Type B pancreatic cell (in vitro differentiated cells): ENCODE measurements at regions not wholly inside any gene's neighbourhood (a gene's known extent, or its start where the extent isn't known, plus 50 kb on each side); places are given as distances from the start of the nearest gene placed in this dataset.

ENCODE experiments used
- DNase-seq: peaks from one replicate; pipeline ENCODE4 v3.0.0; 2021; ENCODE audit warnings: mixed read lengths; ENCODE audit not compliant: unreplicated experiment; ENCODE audit errors: extremely low spot score
- H3K27ac Mint-ChIP-seq: 2 replicates; pipeline ENCODE4 v1.8.0; 2021; ENCODE audit warnings: mild to moderate bottlenecking, mixed read lengths
- H3K27me3 Mint-ChIP-seq: 2 replicates; pipeline ENCODE4 v1.8.0; 2021; ENCODE audit warnings: mixed read lengths
- H3K36me3 Mint-ChIP-seq: 2 replicates; pipeline ENCODE4 v1.8.0; 2021; ENCODE audit warnings: mixed read lengths
- H3K4me1 Mint-ChIP-seq: one replicate; pipeline ENCODE4 v1.8.0; 2021; ENCODE audit warnings: mixed read lengths; ENCODE audit not compliant: unreplicated experiment
- H3K4me3 Mint-ChIP-seq: 2 replicates; pipeline ENCODE4 v1.8.0; 2021; ENCODE audit warnings: mild to moderate bottlenecking, mixed read lengths
- H3K9me3 Mint-ChIP-seq: 2 replicates; pipeline ENCODE4 v1.8.0; 2021; ENCODE audit warnings: mixed read lengths
- CTCF ChIP-seq: fragments of 200-600 bp; sonication (generic); conservative IDR thresholded peaks from 2 replicates; pipeline ENCODE4 v1.5.0; 2021; ENCODE audit warnings: antibody characterized with exemption, mild to moderate bottlenecking

- no peak for TF ChIP-seq CTCF
- Mint-ChIP-seq H3K9me3 (no peaks in the 10 kb centered on the region), H3K27ac (no peak overlapping the region), H3K4me3 (no peak overlapping the region), H3K4me1 (no peaks in the 10 kb centered on the region), H3K36me3 (no peaks in the 10 kb centered on the region), H3K27me3 (peaks cover 3% of the 10 kb centered on the region)
- no peak for DNase-seq
These were observed 601.3 kb downstream of the ETS1 start for GRCh38 chr11:127986073-127986472.

GRCh38 chr11:127972816-127973215, 614.5 kb downstream of the ETS1 start:
- Mint-ChIP-seq H3K4me1 (no peaks in the 10 kb centered on the region), H3K27ac (no peak overlapping the region), H3K4me3 (no peak overlapping the region), H3K9me3 (peaks cover 3% of the 10 kb centered on the region), H3K27me3 (no peaks in the 10 kb centered on the region), H3K36me3 (no peaks in the 10 kb centered on the region)
- no peak for TF ChIP-seq CTCF
- DNase-seq: no peak

GRCh38 chr11:127971448-127971847, 615.9 kb downstream of the ETS1 start:
- TF ChIP-seq CTCF: no peak
- DNase-seq: no peak
- H3K27ac Mint-ChIP-seq: no peak overlapping the region
- H3K27me3 Mint-ChIP-seq: no peaks in the 10 kb centered on the region
- H3K36me3 Mint-ChIP-seq: no peaks in the 10 kb centered on the region
- no peak overlapping the region for H3K4me3 Mint-ChIP-seq
- peaks cover 3% of the 10 kb centered on the region for H3K9me3 Mint-ChIP-seq
- no peaks in the 10 kb centered on the region for H3K4me1 Mint-ChIP-seq

GRCh38 chr11:127966821-127967220, 620.5 kb downstream of the ETS1 start:
- no peak for TF ChIP-seq CTCF
- Mint-ChIP-seq H3K27me3 (no peaks in the 10 kb centered on the region), H3K9me3 (peaks cover 3% of the 10 kb centered on the region), H3K4me1 (peaks cover 6% of the 10 kb centered on the region), H3K27ac (no peak overlapping the region), H3K36me3 (no peaks in the 10 kb centered on the region), H3K4me3 (no peak overlapping the region)
- DNase-seq: no peak

- peaks cover 6% of the 10 kb centered on the region for H3K4me1 Mint-ChIP-seq
- no peaks in the 10 kb centered on the region for H3K36me3 Mint-ChIP-seq
- H3K4me3 Mint-ChIP-seq: no peak overlapping the region
These were observed 621.3 kb downstream of the ETS1 start for GRCh38 chr11:127965939-127966668.

More at GRCh38 chr11:127965939-127966668, 621.3 kb downstream of the ETS1 start:
- H3K27me3 Mint-ChIP-seq: no peaks in the 10 kb centered on the region
- DNase-seq: no peak
- TF ChIP-seq CTCF: no peak
- no peak overlapping the region for H3K27ac Mint-ChIP-seq
- peaks cover 3% of the 10 kb centered on the region for H3K9me3 Mint-ChIP-seq
